Endothelial cell of umbilical vein (primary cell): ENCODE measurements at regions not wholly inside any gene's neighbourhood (a gene's known extent, or its start where the extent isn't known, plus 50 kb on each side); places are given as distances from the start of the nearest gene placed in this dataset.

Experiments used
- BruUV-seq: library from RNA; stranded (reverse); fragments of 400-500 nt; replicated peaks from 2 replicates; lab custom pipeline; 2021; lab: Mats Ljungman, UMichigan
- CTCF ChIA-PET: fragments of 300-600, 350-600 bp; sonication (Branson Sonifier 250); formaldehyde crosslinking; loops from one replicate; lab custom pipeline; 2021; ENCODE audit warnings: antibody characterized with exemption, inconsistent platforms; lab: Charles Lee
- POLR2A ChIA-PET: fragments of 300-600, 350-600 bp; sonication (Branson Sonifier 250); formaldehyde crosslinking; loops from one replicate; lab custom pipeline; 2021; ENCODE audit warnings: antibody characterized with exemption, inconsistent platforms; lab: Charles Lee
- DNase-seq: peaks from one replicate; pipeline ENCODE4 v3.0.0-alpha.2; 2011; ENCODE audit warnings: low read depth, low spot score
- FAIRE-seq: peaks from 2 replicates; lab custom pipeline; 2011; peaks lifted over from hg19 to GRCh38; lab: Jason Lieb, UNC
- H2AFZ ChIP-seq: 2 replicates; pipeline ENCODE4 v1.6.0; 2012; ENCODE audit warnings: low read depth, low read length, control low read depth, inconsistent platforms
- H3K27ac ChIP-seq: 2 replicates; pipeline ENCODE4 v1.5.1; 2011; ENCODE audit warnings: low read depth, mild to moderate bottlenecking, control low read depth, low read length, moderate library complexity; ENCODE audit not compliant: insufficient read depth
- H3K27me3 ChIP-seq, 2 experiments: 2 replicates each; pipeline versions ENCODE4 v1.6.0 to v1.6.1; 2011; ENCODE audit warnings: low read length in 2 of 2, mixed read lengths in 1 of 2; ENCODE audit not compliant: control insufficient read depth in 2 of 2, insufficient read depth in 2 of 2
- H3K36me3 ChIP-seq, 2 experiments: 2 replicates in 1 of 2; 3 replicates in 1 of 2; pipeline ENCODE4 v1.5.1; 2011; ENCODE audit warnings: low read length in 2 of 2, mild to moderate bottlenecking in 1 of 2, moderate library complexity in 1 of 2; ENCODE audit not compliant: control insufficient read depth in 2 of 2, insufficient read depth in 2 of 2; ENCODE audit errors: extremely low read depth in 1 of 2
- H3K4me1 ChIP-seq: 3 replicates; pipeline ENCODE4 v1.5.1; 2011; ENCODE audit warnings: mild to moderate bottlenecking, low read length; ENCODE audit not compliant: control insufficient read depth, insufficient read depth; ENCODE audit errors: extremely low read depth
- H3K4me2 ChIP-seq: 2 replicates; pipeline ENCODE4 v1.6.1; 2011; ENCODE audit warnings: low read length, control low read depth, mixed read lengths; ENCODE audit not compliant: insufficient read depth
- H3K4me3 ChIP-seq, 3 experiments: fragments of 200-600 bp in 1 of 3; sonication (generic), shearing (Covaris generic) in 1 of 3; replicated peaks in 1 of 3; 2 replicates each; pipeline ENCODE4 v1.5.1; 2011 to 2016; ENCODE audit warnings: control low read depth in 3 of 3, low read length in 3 of 3, mild to moderate bottlenecking in 2 of 3, inconsistent platforms in 1 of 3, low read depth in 1 of 3, moderate library complexity in 1 of 3; ENCODE audit not compliant: insufficient read depth in 1 of 3
- H3K79me2 ChIP-seq: 2 replicates; pipeline ENCODE4 v1.6.0; 2012; ENCODE audit warnings: low read length, inconsistent platforms; ENCODE audit not compliant: control insufficient read depth, insufficient read depth
- H3K9ac ChIP-seq: replicated peaks from 2 replicates; pipeline ENCODE3; 2011; ENCODE audit warnings: low read length, control low read depth; ENCODE audit not compliant: insufficient read depth; ENCODE audit errors: extremely low read depth
- H3K9me1 ChIP-seq: replicated peaks from 3 replicates; pipeline ENCODE4 v1.6.0; 2011; ENCODE audit warnings: mild to moderate bottlenecking, low read length; ENCODE audit not compliant: control insufficient read depth, insufficient read depth; ENCODE audit errors: extremely low read depth
- H3K9me3 ChIP-seq: replicated peaks from 2 replicates; pipeline ENCODE4 v1.5.1; 2012; ENCODE audit warnings: low read length, inconsistent platforms; ENCODE audit not compliant: control insufficient read depth, insufficient read depth
- H4K20me1 ChIP-seq: replicated peaks from 2 replicates; pipeline ENCODE3; 2011; ENCODE audit warnings: mild to moderate bottlenecking, low read length; ENCODE audit not compliant: control insufficient read depth, insufficient read depth; ENCODE audit errors: extremely low read depth
- CTCF ChIP-seq, 2 donors: IDR thresholded peaks; 1 replicate in 1 of 2; 2 replicates in 1 of 2; pipeline ENCODE4 v1.5.1; 2011; ENCODE audit warnings: low read length in 2 of 2, mild to moderate bottlenecking in 2 of 2, moderate library complexity in 2 of 2, control low read depth in 1 of 2, inconsistent platforms in 1 of 2, low read depth in 1 of 2; ENCODE audit not compliant: insufficient read depth in 1 of 2; ENCODE audit errors: extremely low read depth in 1 of 2
- EZH2 ChIP-seq: IDR thresholded peaks from 2 replicates; pipeline ENCODE4 v1.6.1; 2012; ENCODE audit warnings: borderline replicate concordance, low read depth, mild to moderate bottlenecking, moderate library complexity, low read length, inconsistent platforms; ENCODE audit not compliant: severe bottlenecking
- FOS ChIP-seq: IDR thresholded peaks from 2 replicates; pipeline ENCODE4 v1.6.1; 2011; ENCODE audit warnings: mild to moderate bottlenecking, low read length, moderate library complexity, borderline replicate concordance; ENCODE audit not compliant: insufficient read depth
- GATA2 ChIP-seq: IDR thresholded peaks from 2 replicates; pipeline ENCODE4 v1.7.0; 2011; ENCODE audit warnings: low read depth, mild to moderate bottlenecking, moderate library complexity, mixed read lengths, low read length; ENCODE audit not compliant: insufficient read length, insufficient read depth
- JUN ChIP-seq: IDR thresholded peaks from 2 replicates; pipeline ENCODE4 v1.6.1; 2011; ENCODE audit warnings: borderline replicate concordance, low read depth; ENCODE audit not compliant: insufficient read length, insufficient read depth
- MAX ChIP-seq: IDR thresholded peaks from 2 replicates; pipeline ENCODE4 v1.6.1; 2011; ENCODE audit not compliant: insufficient read depth, insufficient read length
- MYC ChIP-seq: IDR thresholded peaks from one replicate; pipeline ENCODE4 v1.6.1; 2011; ENCODE audit warnings: mild to moderate bottlenecking, low read depth, low read length
- POLR2A ChIP-seq: IDR thresholded peaks from 2 replicates; pipeline ENCODE4 v1.6.1; 2012; ENCODE audit warnings: low read depth, mild to moderate bottlenecking, control low read depth, low read length
- POLR2AphosphoS5 ChIP-seq: IDR thresholded peaks from 2 replicates; pipeline ENCODE4 v1.6.1; 2012; ENCODE audit warnings: low read depth, mild to moderate bottlenecking, control low read depth, low read length, moderate library complexity; ENCODE audit not compliant: insufficient read depth
- dilution Hi-C: fragments of 300-500 bp; cut with MboI; formaldehyde crosslinking; loops from one replicate; pipeline ENCODE4 v1.15.0; 2019; ENCODE audit warnings: low sequenced_read_pairs; ENCODE audit not compliant: extremely low pct_ligation_motif_present
- intact Hi-C: fragments of 100-400 bp; cut with micrococcal nuclease; formaldehyde crosslinking; loops from one replicate; pipeline ENCODE4 v1.10.0; 2022

- H2AFZ ChIP-seq: no peak overlapping the region
- ChIA-PET CTCF (interaction anchor here (1.7 to 1.8 kb wide), 2 partner anchors 18 to 52 kb away, joined by 4 read pairs; no protein-coding TSS in a partner anchor), POLR2A (no interaction called here)
- H3K9me1 ChIP-seq: no peaks in the 10 kb centered on the region
- H3K27ac ChIP-seq: no peak overlapping the region
- FAIRE-seq (no peak), DNase-seq (no peak)
- H4K20me1 ChIP-seq: no peaks in the 10 kb centered on the region
- H3K79me2 ChIP-seq: no peaks in the 10 kb centered on the region
- H3K4me3 ChIP-seq: no peak overlapping the region
- H3K9ac ChIP-seq: no peak overlapping the region
- TF ChIP-seq EZH2: no peak
- no peak for TF ChIP-seq FOS
- no peak for TF ChIP-seq POLR2AphosphoS5
- TF ChIP-seq POLR2A: no peak
- TF ChIP-seq CTCF (IDR thresholded peaks at IDR 0.05; ENCODE audit: extremely low read depth in 1 of 2, insufficient read depth in 1 of 2, low read depth in 1 of 2, low read length in 2 of 2): no peak
- TF ChIP-seq GATA2: no peak
- TF ChIP-seq JUN: no peak
- no peak for TF ChIP-seq MAX
- TF ChIP-seq MYC: no peak
- no peaks in the 10 kb centered on the region for H3K36me3 ChIP-seq
- no peaks in the 10 kb centered on the region for H3K4me1 ChIP-seq
- H3K27me3 ChIP-seq: peaks cover 2 to 3% of the 10 kb centered on the region in 2 experiments
- no peaks in the 10 kb centered on the region for H3K9me3 ChIP-seq
- no TSS peak for BruUV-seq
- H3K4me2 ChIP-seq: no peak overlapping the region
- intact Hi-C loops (no loop called here), dilution Hi-C loops (no loop called here)
These were observed 52.5 kb upstream of the LINGO1 start for GRCh38 chr15:77685082-77685815.
